22Rv1 (cell line): ENCODE measurements at regions not wholly inside any gene's neighbourhood (a gene's known extent, or its start where the extent isn't known, plus 50 kb on each side); places are given as distances from the start of the nearest gene placed in this dataset.

Source experiments
- ZFX ChIP-seq: fragments of 450-650 bp; IDR thresholded peaks from 2 replicates; pipeline ENCODE4 v1.6.1; 2017; ENCODE audit warnings: antibody characterized with exemption, borderline replicate concordance
- TF ChIP-seq, protein P1 (sequence below): fragments of 450-650 bp; IDR thresholded peaks from 2 replicates; pipeline ENCODE4 v1.5.1; 2017; ENCODE audit warnings: mild to moderate bottlenecking

DNA sequence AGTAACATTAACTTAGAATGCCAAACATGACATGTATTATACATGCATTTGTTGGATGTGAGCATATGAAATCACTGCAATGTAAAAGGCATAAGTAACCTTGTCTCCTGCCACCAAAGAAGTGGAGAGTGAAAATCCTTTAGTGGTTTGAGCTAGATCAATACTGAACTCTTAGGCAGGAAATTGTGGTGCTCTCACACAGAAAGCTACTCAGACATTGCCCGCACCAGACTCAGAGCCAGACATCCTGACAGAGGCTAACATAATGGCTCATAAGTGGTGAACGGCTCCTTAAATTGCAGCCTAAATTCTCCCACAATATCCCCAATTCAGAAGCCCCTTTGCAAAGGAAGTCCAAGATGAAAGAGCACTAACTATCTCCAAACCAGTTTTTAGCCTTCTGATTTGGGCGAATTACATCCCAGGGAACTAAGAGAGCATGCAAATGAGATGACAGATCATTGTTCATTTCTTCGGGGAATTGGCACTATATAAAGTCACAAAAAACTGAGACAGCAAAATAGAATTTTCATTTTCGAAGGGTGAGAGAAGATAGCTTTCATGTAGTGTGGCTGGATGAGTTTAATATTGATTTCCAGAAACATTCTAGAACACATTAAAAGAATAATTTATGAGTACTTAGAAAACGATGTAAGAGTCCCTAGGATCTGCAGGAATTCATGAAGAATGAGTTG, 233.6 kb upstream of the RPS6KA3 start:
- TF ChIP-seq, protein P1, sequence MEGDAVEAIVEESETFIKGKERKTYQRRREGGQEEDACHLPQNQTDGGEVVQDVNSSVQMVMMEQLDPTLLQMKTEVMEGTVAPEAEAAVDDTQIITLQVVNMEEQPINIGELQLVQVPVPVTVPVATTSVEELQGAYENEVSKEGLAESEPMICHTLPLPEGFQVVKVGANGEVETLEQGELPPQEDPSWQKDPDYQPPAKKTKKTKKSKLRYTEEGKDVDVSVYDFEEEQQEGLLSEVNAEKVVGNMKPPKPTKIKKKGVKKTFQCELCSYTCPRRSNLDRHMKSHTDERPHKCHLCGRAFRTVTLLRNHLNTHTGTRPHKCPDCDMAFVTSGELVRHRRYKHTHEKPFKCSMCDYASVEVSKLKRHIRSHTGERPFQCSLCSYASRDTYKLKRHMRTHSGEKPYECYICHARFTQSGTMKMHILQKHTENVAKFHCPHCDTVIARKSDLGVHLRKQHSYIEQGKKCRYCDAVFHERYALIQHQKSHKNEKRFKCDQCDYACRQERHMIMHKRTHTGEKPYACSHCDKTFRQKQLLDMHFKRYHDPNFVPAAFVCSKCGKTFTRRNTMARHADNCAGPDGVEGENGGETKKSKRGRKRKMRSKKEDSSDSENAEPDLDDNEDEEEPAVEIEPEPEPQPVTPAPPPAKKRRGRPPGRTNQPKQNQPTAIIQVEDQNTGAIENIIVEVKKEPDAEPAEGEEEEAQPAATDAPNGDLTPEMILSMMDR = no peak
- no peak for TF ChIP-seq ZFX
